Tibial artery (tissue), 4 donors: ENCODE measurements at regions not wholly inside any gene's neighbourhood (a gene's known extent, or its start where the extent isn't known, plus 50 kb on each side); places are given as distances from the start of the nearest gene placed in this dataset.

Experiments used
- DNase-seq, 2 donors: peaks; one replicate each; pipeline ENCODE4 v3.0.0-alpha.2; 2019
- H3K27ac ChIP-seq, 2 donors: fragments of 200-600 bp; sonication (generic) in 1 of 2; 1 replicate in 1 of 2; 2 replicates in 1 of 2; pipeline ENCODE4 v1.5.1; 2018 to 2019; ENCODE audit warnings: mild to moderate bottlenecking in 1 of 2
- H3K27me3 ChIP-seq, 2 donors: fragments of 200-600 bp; sonication (generic) in 1 of 2; one replicate each; pipeline versions ENCODE4 v1.5.1 to v1.6.0; 2016 to 2019
- H3K36me3 ChIP-seq, 3 donors: fragments of 200-600 bp; sonication (generic) in 2 of 3; one replicate each; pipeline ENCODE4 v1.5.1; 2016 to 2019; ENCODE audit warnings: mild to moderate bottlenecking in 2 of 3
- H3K4me1 ChIP-seq, 4 donors: fragments of 200-600 bp; sonication (generic) in 2 of 4; 1 replicate in 3 of 4; 2 replicates in 1 of 4; pipeline ENCODE4 v1.5.1; 2016 to 2019
- H3K4me3 ChIP-seq, 2 donors: fragments of 200-600 bp; sonication (generic) in 1 of 2; 1 replicate in 1 of 2; 2 replicates in 1 of 2; pipeline ENCODE4 v1.5.1; 2018 to 2019; ENCODE audit warnings: mild to moderate bottlenecking in 2 of 2
- H3K9me3 ChIP-seq, 3 donors: fragments of 200-600 bp; sonication (generic) in 1 of 3; one replicate each; pipeline ENCODE4 v1.5.1; 2016 to 2019
- intact Hi-C: fragments of 100-400 bp; cut with DNase I; formaldehyde crosslinking; loops from one replicate; pipeline ENCODE4 v1.15.0; 2023; ENCODE audit warnings: low total_unique reads
- TF ChIP-seq, protein P1 (sequence below), 2 experiments: fragments of 200-600 bp in 1 of 2; fragments of 450-650 bp in 1 of 2; IDR thresholded peaks; one replicate each; pipeline ENCODE4 v1.5.1; 2017 to 2019; ENCODE audit warnings: antibody characterized with exemption in 2 of 2, mild to moderate bottlenecking in 1 of 2, moderate library complexity in 1 of 2

- no peaks in the 10 kb centered on the region for H3K4me1 ChIP-seq
- peaks cover 0 to 4% (median 0%) of the 10 kb centered on the region in 3 donors for H3K9me3 ChIP-seq
- DNase-seq, result peak in 1 of 2 donors; percentile 19
- H3K36me3 ChIP-seq, result no peaks in the 10 kb centered on the region
- no peaks in the 10 kb centered on the region for H3K27me3 ChIP-seq
- no peak overlapping the region for H3K27ac ChIP-seq
- H3K4me3 ChIP-seq, result no peak overlapping the region
- TF ChIP-seq, protein P1, sequence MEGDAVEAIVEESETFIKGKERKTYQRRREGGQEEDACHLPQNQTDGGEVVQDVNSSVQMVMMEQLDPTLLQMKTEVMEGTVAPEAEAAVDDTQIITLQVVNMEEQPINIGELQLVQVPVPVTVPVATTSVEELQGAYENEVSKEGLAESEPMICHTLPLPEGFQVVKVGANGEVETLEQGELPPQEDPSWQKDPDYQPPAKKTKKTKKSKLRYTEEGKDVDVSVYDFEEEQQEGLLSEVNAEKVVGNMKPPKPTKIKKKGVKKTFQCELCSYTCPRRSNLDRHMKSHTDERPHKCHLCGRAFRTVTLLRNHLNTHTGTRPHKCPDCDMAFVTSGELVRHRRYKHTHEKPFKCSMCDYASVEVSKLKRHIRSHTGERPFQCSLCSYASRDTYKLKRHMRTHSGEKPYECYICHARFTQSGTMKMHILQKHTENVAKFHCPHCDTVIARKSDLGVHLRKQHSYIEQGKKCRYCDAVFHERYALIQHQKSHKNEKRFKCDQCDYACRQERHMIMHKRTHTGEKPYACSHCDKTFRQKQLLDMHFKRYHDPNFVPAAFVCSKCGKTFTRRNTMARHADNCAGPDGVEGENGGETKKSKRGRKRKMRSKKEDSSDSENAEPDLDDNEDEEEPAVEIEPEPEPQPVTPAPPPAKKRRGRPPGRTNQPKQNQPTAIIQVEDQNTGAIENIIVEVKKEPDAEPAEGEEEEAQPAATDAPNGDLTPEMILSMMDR (IDR thresholded peaks at IDR 0.05), result no peak
- intact Hi-C loops, result no loop called here
These were observed 204.7 kb upstream of the TNRC6C start for GRCh38 chr17:77753691-77754245.

DNA sequence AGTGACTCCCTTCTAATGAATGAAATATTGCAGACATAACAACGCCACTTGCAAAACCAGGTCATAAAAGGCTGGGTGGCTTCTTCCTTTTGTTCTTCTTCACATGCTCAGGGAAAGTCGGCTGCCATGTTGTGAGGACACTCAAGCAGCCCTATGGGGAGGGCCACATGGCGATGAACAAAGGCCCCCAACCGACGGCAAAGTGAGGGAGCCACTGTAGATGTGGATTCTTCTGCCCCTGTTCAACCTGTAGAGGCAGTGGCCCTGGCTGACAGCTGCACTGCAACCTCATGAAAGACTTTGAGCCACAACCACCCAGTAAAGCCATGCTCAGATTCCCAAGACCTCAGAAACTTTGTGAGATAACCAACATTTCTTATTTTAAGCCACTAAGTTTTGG, 203.5 kb upstream of the TNRC6C start:
- Histone ChIP-seq H3K4me1 (no peaks in the 10 kb centered on the region), H3K27ac (no peak overlapping the region), H3K9me3 (peaks cover 0 to 4% (median 0%) of the 10 kb centered on the region in 3 donors), H3K36me3 (no peaks in the 10 kb centered on the region), H3K27me3 (no peaks in the 10 kb centered on the region), H3K4me3 (no peak overlapping the region)
- intact Hi-C loops, result no loop called here
- DNase-seq, result peak in 1 of 2 donors; percentile 54
- TF ChIP-seq, protein P1 (IDR thresholded peaks at IDR 0.05), result no peak

DNA sequence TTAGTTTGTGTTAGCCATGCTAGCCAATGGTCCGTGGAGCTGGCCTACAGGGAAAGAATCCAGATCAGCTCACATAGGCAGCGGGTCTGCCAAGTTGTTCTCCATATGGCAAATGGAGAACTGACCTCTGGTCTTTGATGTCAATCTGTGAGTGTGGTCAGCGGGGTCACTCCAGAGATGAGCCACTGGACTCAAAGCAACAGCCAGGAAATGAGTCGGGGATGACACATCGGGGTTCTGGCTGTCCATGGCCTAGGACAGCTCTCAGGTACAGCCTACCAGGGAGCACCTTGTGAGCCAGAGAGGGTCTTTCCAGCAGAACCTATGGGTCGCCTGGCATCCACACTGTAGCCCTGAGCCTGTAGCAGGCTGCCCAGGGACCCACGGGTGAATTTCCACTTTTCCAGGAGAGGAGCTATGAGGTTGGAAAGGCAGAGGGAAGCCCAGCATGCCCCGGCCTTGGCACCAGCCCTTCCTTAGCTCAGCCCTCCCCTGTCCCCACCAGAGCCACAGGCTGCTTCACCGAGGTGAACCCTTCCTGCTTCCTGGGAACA, 203.0 kb upstream of the TNRC6C start:
- no peaks in the 10 kb centered on the region for H3K27me3 ChIP-seq

GRCh38 chr17:77756028-77756427, 202.5 kb upstream of the TNRC6C start:
- intact Hi-C loops, result no loop called here

More for the DNA sequence above, 203.0 kb upstream of the TNRC6C start:
- H3K4me1 ChIP-seq, result no peaks in the 10 kb centered on the region
- no peak overlapping the region for H3K4me3 ChIP-seq
- intact Hi-C loops, result no loop called here
- H3K9me3 ChIP-seq, result peaks cover 0 to 4% (median 0%) of the 10 kb centered on the region in 3 donors
- H3K27ac ChIP-seq, result no peak overlapping the region
- TF ChIP-seq, protein P1 (IDR thresholded peaks at IDR 0.05), result no peak
- peak in 1 of 2 donors; percentile 44 for DNase-seq
- no peaks in the 10 kb centered on the region for H3K36me3 ChIP-seq

DNA sequence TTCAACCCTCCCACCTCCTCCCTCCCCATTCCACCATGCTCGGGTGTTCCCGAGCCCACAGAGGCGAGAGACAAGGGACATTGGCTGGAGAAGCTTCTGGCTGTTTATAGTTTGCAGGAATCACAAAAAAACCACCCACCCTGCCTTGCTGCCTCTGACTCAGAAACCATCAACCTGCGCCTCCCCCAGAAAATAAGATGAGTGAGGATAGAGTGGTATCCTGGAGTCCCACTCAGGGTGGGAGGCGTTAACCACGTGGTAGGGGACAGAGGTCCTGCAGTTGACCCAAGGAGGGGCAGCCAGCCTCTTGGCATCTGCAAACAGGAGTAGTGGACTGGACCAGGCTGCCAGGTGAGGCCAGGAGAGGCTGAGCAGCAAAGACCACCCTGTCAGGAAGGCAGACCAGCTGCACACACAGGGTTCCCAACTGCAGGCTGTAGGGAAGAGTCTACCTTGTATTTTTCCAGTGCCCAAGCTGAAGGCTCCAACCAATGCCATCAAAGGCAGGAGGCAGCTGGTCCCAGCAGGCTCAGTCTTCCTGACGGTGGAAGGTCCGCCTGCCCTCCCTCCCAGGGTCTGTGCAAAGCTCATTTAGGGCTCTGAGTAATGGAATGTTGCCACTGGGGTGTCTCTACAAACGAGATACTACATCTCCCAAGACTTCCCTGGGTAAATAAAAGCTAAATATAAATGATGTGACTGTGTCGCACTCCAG, 201.5 kb upstream of the TNRC6C start:
- intact Hi-C loops, result no loop called here
- Histone ChIP-seq H3K9me3 (peaks cover 0 to 4% (median 0%) of the 10 kb centered on the region in 3 donors), H3K27ac (no peak overlapping the region), H3K4me1 (no peaks in the 10 kb centered on the region), H3K36me3 (no peaks in the 10 kb centered on the region), H3K27me3 (no peaks in the 10 kb centered on the region), H3K4me3 (no peak overlapping the region)
- TF ChIP-seq, protein P1 (IDR thresholded peaks at IDR 0.05), result no peak
- no peak for DNase-seq

More at GRCh38 chr17:77756028-77756427, 202.5 kb upstream of the TNRC6C start:
- Histone ChIP-seq H3K27ac (no peak overlapping the region), H3K27me3 (no peaks in the 10 kb centered on the region), H3K4me3 (no peak overlapping the region), H3K36me3 (no peaks in the 10 kb centered on the region), H3K4me1 (no peaks in the 10 kb centered on the region), H3K9me3 (peaks cover 0 to 4% (median 0%) of the 10 kb centered on the region in 3 donors)
- TF ChIP-seq, protein P1 (IDR thresholded peaks at IDR 0.05), result no peak
- no peak for DNase-seq
